SK-N-SH (cell line): ENCODE measurements at regions not wholly inside any gene's neighbourhood (a gene's known extent, or its start where the extent isn't known, plus 50 kb on each side); places are given as distances from the start of the nearest gene placed in this dataset.

Experiments
- CTCF ChIP-seq: fragments of 200-600 bp; sonication (generic); IDR thresholded peaks from 2 replicates; pipeline ENCODE4 v1.6.1; 2017; ENCODE audit warnings: antibody characterized with exemption, mild to moderate bottlenecking, moderate library complexity
- YY1 ChIP-seq: IDR thresholded peaks from 2 replicates; pipeline ENCODE4 v1.4.0; 2012; ENCODE audit warnings: low read depth, mild to moderate bottlenecking

- TF ChIP-seq YY1 = no peak
- TF ChIP-seq CTCF = no peak
Measured at GRCh38 chr2:204049635-204050034, 113.1 kb downstream of the ICOS start.
